ENCODE measurements at regions not wholly inside any gene's neighbourhood (a gene's known extent, or its start where the extent isn't known, plus 50 kb on each side); places are given as distances from the start of the nearest gene placed in this dataset.

GRCh38 chr4:130043732-130044160, 947.8 kb downstream of the C4orf33 start:
- no peaks in the 10 kb centered on the region for H3K4me1 ChIP-seq (ENCODE audit: insufficient read depth, low read length)
- no peak overlapping the region for H3K4me3 ChIP-seq (ENCODE audit: low read length)
- intact Hi-C loops (cut with DNase I, micrococcal nuclease) = no loop called here
- no peak for TF ChIP-seq CTCF (IDR thresholded peaks at IDR 0.05)
- Mint-ChIP-seq H3K27ac (no peak overlapping the region), H3K27me3 (no peaks in the 10 kb centered on the region), H3K4me3 (no peak overlapping the region), H3K4me1 (ENCODE audit: low read depth) (no peaks in the 10 kb centered on the region), H3K9me3 (peaks cover 2% of the 10 kb centered on the region), H3K36me3 (ENCODE audit: low read depth) (no peaks in the 10 kb centered on the region)
- DNase-seq = no peak
- no peaks in the 10 kb centered on the region for H3K36me3 ChIP-seq (ENCODE audit: insufficient read depth, low read length)
- POLR2A ChIA-PET = no interaction called here
- ATAC-seq (ENCODE audit: poor library complexity) = no peak
- CTCF ChIA-PET = no interaction called here
- no peak overlapping the region for H3K27ac ChIP-seq (ENCODE audit: low read depth in 1 of 2, low read length in 2 of 2)
- H3K27me3 ChIP-seq (ENCODE audit: control insufficient read depth in 1 of 2, insufficient read depth in 2 of 2, low read length in 2 of 2) = no peaks in the 10 kb centered on the region
- peaks cover 0 to 7% of the 10 kb centered on the region in 2 experiments for H3K9me3 ChIP-seq (ENCODE audit: control insufficient read depth in 1 of 2, insufficient read depth in 1 of 2, low read length in 2 of 2)

DNA sequence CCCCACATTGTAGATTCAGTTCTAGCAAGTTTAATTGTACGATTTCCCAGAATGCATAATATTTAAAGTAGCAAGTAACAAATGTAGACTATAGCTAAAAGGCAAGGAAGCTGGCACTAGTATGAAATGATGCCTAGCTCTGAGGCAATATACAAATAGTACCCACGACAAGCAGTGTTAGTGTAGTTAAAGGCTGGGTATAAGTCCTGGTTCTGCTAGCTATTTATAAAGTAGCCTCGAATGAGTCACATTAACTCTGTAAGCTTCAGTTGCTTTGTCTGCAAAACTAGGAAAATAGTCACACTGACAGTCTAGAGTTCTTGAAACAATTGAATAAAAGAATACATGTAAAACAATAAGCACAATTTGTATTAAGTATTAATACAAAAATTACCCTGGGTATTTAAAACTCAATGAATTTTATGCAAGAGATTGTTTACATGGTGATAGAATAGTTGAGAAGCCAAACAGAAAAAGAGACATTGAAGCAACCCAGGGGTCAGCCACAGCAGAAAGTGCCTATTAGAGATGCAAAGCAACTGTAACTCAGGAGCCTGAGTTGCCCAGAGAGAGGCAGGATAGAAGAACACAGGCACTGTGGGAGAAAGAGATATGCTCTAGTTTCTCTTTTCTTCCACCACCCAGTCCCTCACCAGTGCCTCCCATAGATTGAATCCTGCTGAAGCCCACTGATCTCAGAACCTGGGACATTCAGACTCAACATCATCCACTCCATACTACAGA, 949.0 kb downstream of the C4orf33 start:
- Histone ChIP-seq H3K27ac (ENCODE audit: low read depth in 1 of 2, low read length in 2 of 2) (no peak overlapping the region), H3K4me3 (ENCODE audit: low read length) (no peak overlapping the region), H3K4me1 (ENCODE audit: insufficient read depth, low read length) (no peaks in the 10 kb centered on the region), H3K36me3 (ENCODE audit: insufficient read depth, low read length) (no peaks in the 10 kb centered on the region), H3K9me3 (ENCODE audit: control insufficient read depth in 1 of 2, insufficient read depth in 1 of 2, low read length in 2 of 2) (no peaks in the 10 kb centered on the region), H3K27me3 (ENCODE audit: control insufficient read depth in 1 of 2, insufficient read depth in 2 of 2, low read length in 2 of 2) (no peaks in the 10 kb centered on the region)
- intact Hi-C loops (cut with DNase I, micrococcal nuclease) = no loop called here
- POLR2A ChIA-PET = no interaction called here
- no peak for TF ChIP-seq CTCF (IDR thresholded peaks at IDR 0.05)
- no peak for ATAC-seq (ENCODE audit: poor library complexity)
- Mint-ChIP-seq H3K9me3 (peaks cover 2% of the 10 kb centered on the region), H3K4me3 (no peak overlapping the region), H3K4me1 (ENCODE audit: low read depth) (no peaks in the 10 kb centered on the region), H3K27me3 (no peaks in the 10 kb centered on the region), H3K27ac (no peak overlapping the region), H3K36me3 (ENCODE audit: low read depth) (no peaks in the 10 kb centered on the region)
- CTCF ChIA-PET = no interaction called here
- DNase-seq = no peak

DNA sequence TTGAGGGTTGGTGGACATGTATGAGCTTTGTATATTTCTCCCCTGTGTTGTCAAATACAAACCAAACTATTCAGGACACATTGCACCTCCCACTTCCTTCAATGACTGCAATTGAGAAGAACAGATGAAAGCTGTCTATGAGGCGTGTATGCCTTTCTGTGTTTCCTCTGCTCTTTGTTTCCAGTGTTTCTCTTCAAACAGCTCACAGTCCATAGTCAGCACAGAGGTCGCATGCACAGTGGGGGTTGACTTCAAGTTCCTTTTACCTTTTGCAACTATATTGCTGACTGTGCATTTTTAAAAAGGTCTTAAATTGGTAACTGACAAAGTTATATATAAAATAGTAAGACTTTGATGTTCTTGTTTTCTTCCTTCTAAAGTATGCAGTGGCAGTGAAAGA, 957.8 kb downstream of the C4orf33 start:
- ChIA-PET POLR2A (no interaction called here), CTCF (no interaction called here)
- Histone ChIP-seq H3K4me1 (ENCODE audit: insufficient read depth, low read length) (no peaks in the 10 kb centered on the region), H3K4me3 (ENCODE audit: low read length) (no peak overlapping the region), H3K9me3 (ENCODE audit: control insufficient read depth in 1 of 2, insufficient read depth in 1 of 2, low read length in 2 of 2) (peaks cover 0 to 8% of the 10 kb centered on the region in 2 experiments), H3K27ac (ENCODE audit: low read depth in 1 of 2, low read length in 2 of 2) (no peak overlapping the region), H3K27me3 (ENCODE audit: control insufficient read depth in 1 of 2, insufficient read depth in 2 of 2, low read length in 2 of 2) (no peaks in the 10 kb centered on the region), H3K36me3 (ENCODE audit: insufficient read depth, low read length) (no peaks in the 10 kb centered on the region)
- intact Hi-C loops (cut with DNase I, micrococcal nuclease) = no loop called here
- no peaks in the 10 kb centered on the region for H3K4me1 Mint-ChIP-seq (ENCODE audit: low read depth)
- DNase-seq = no peak
- no peaks in the 10 kb centered on the region for H3K36me3 Mint-ChIP-seq (ENCODE audit: low read depth)
- no peak overlapping the region for H3K4me3 Mint-ChIP-seq
- peaks cover 1% of the 10 kb centered on the region for H3K9me3 Mint-ChIP-seq
- ATAC-seq (ENCODE audit: poor library complexity) = no peak
- H3K27ac Mint-ChIP-seq = no peak overlapping the region
- no peaks in the 10 kb centered on the region for H3K27me3 Mint-ChIP-seq
- no peak for TF ChIP-seq CTCF (IDR thresholded peaks at IDR 0.05)

Measured in CD4-positive, alpha-beta T cell (primary cell).